ENCODE measurements at regions not wholly inside any gene's neighbourhood (a gene's known extent, or its start where the extent isn't known, plus 50 kb on each side); places are given as distances from the start of the nearest gene placed in this dataset.

GRCh38 chr20:11516448-11516847 lies 401.2 kb upstream of the BTBD3 start:
- Histone ChIP-seq H3K27me3 (ENCODE audit: insufficient read depth, low read length, poor library complexity, severe bottlenecking) (no peaks in the 10 kb centered on the region), H3K9me2 (replicated peaks; ENCODE audit: low read depth, low read length) (no peaks in the 10 kb centered on the region), H3K4me3 (ENCODE audit: low read length, poor library complexity, severe bottlenecking) (no peak overlapping the region), H3K9ac (ENCODE audit: low read depth, low read length, poor library complexity, severe bottlenecking) (no peak overlapping the region), H4K20me1 (ENCODE audit: insufficient read depth, low read length, poor library complexity, severe bottlenecking) (no peaks in the 10 kb centered on the region), H2AFZ (ENCODE audit: low read length) (no peak overlapping the region), H3F3A (ENCODE audit: low read depth) (no peaks in the 10 kb centered on the region), H3K4me1 (ENCODE audit: insufficient read depth, low read length, poor library complexity, severe bottlenecking) (no peaks in the 10 kb centered on the region), H3K79me2 (ENCODE audit: insufficient read depth, low read length) (no peaks in the 10 kb centered on the region), H3K9me3 (ENCODE audit: insufficient read depth, low read depth, low read length) (no peaks in the 10 kb centered on the region), H3K4me2 (ENCODE audit: low read depth, low read length, poor library complexity, severe bottlenecking) (no peak overlapping the region), H3K36me3 (ENCODE audit: insufficient read depth, low read length) (no peaks in the 10 kb centered on the region)
- no peak for TF ChIP-seq EZH2phosphoT487 (IDR thresholded peaks at IDR 0.05; ENCODE audit: borderline replicate concordance)
- no peak for TF ChIP-seq CTCF (conservative IDR thresholded peaks at IDR 0.05; ENCODE audit: low read length)

- Histone ChIP-seq H3K4me1 (ENCODE audit: insufficient read depth, low read length, poor library complexity, severe bottlenecking) (no peaks in the 10 kb centered on the region), H3K27me3 (ENCODE audit: insufficient read depth, low read length, poor library complexity, severe bottlenecking) (no peaks in the 10 kb centered on the region), H4K20me1 (ENCODE audit: insufficient read depth, low read length, poor library complexity, severe bottlenecking) (no peaks in the 10 kb centered on the region), H3K79me2 (ENCODE audit: insufficient read depth, low read length) (no peaks in the 10 kb centered on the region), H3F3A (ENCODE audit: low read depth) (no peaks in the 10 kb centered on the region), H3K4me2 (ENCODE audit: low read depth, low read length, poor library complexity, severe bottlenecking) (no peak overlapping the region), H2AFZ (ENCODE audit: low read length) (no peak overlapping the region), H3K36me3 (ENCODE audit: insufficient read depth, low read length) (no peaks in the 10 kb centered on the region), H3K9me2 (replicated peaks; ENCODE audit: low read depth, low read length) (no peaks in the 10 kb centered on the region), H3K9me3 (ENCODE audit: insufficient read depth, low read depth, low read length) (no peaks in the 10 kb centered on the region), H3K4me3 (ENCODE audit: low read length, poor library complexity, severe bottlenecking) (no peak overlapping the region), H3K9ac (ENCODE audit: low read depth, low read length, poor library complexity, severe bottlenecking) (no peak overlapping the region)
- TF ChIP-seq CTCF (conservative IDR thresholded peaks at IDR 0.05; ENCODE audit: low read length) (no peak), EZH2phosphoT487 (IDR thresholded peaks at IDR 0.05; ENCODE audit: borderline replicate concordance) (no peak)
Measured at GRCh38 chr20:11520596-11520995, 397.1 kb upstream of the BTBD3 start.

GRCh38 chr20:11521476-11522365 lies 396.0 kb upstream of the BTBD3 start:
- Histone ChIP-seq H2AFZ (ENCODE audit: low read length) (no peak overlapping the region), H3K9ac (ENCODE audit: low read depth, low read length, poor library complexity, severe bottlenecking) (no peak overlapping the region)
- TF ChIP-seq CTCF (conservative IDR thresholded peaks at IDR 0.05; ENCODE audit: low read length) (no peak), EZH2phosphoT487 (IDR thresholded peaks at IDR 0.05; ENCODE audit: borderline replicate concordance) (no peak)

More at GRCh38 chr20:11521476-11522365, 396.0 kb upstream of the BTBD3 start:
- H3K4me1 ChIP-seq (ENCODE audit: insufficient read depth, low read length, poor library complexity, severe bottlenecking), result no peaks in the 10 kb centered on the region
- no peaks in the 10 kb centered on the region for H3F3A ChIP-seq (ENCODE audit: low read depth)
- H3K4me3 ChIP-seq (ENCODE audit: low read length, poor library complexity, severe bottlenecking), result no peak overlapping the region
- no peaks in the 10 kb centered on the region for H3K9me3 ChIP-seq (ENCODE audit: insufficient read depth, low read depth, low read length)
- no peaks in the 10 kb centered on the region for H3K9me2 ChIP-seq (replicated peaks; ENCODE audit: low read depth, low read length)
- H3K27me3 ChIP-seq (ENCODE audit: insufficient read depth, low read length, poor library complexity, severe bottlenecking), result no peaks in the 10 kb centered on the region
- no peaks in the 10 kb centered on the region for H4K20me1 ChIP-seq (ENCODE audit: insufficient read depth, low read length, poor library complexity, severe bottlenecking)
- no peak overlapping the region for H3K4me2 ChIP-seq (ENCODE audit: low read depth, low read length, poor library complexity, severe bottlenecking)
- H3K79me2 ChIP-seq (ENCODE audit: insufficient read depth, low read length), result no peaks in the 10 kb centered on the region
- no peaks in the 10 kb centered on the region for H3K36me3 ChIP-seq (ENCODE audit: insufficient read depth, low read length)
